Upper lobe of left lung (tissue), 4 donors: ENCODE measurements at regions not wholly inside any gene's neighbourhood (a gene's known extent, or its start where the extent isn't known, plus 50 kb on each side); places are given as distances from the start of the nearest gene placed in this dataset.

Experiments
- CTCF ChIP-seq, 6 experiments: fragments of 450-650 bp in 4 of 6; fragments of 200-600 bp in 2 of 6; sonication (generic) in 2 of 6; IDR thresholded peaks; one replicate each; pipeline ENCODE4 v1.5.1; 2016 to 2019; ENCODE audit warnings: antibody characterized with exemption in 6 of 6
- EP300 ChIP-seq, 4 donors: sonication (generic); formaldehyde crosslinking; IDR thresholded peaks; one replicate each; pipeline ENCODE4 v1.5.1; 2017; ENCODE audit warnings: antibody characterized with exemption in 4 of 4, control low read depth in 2 of 4
- POLR2A ChIP-seq, 4 donors: fragments of 450-650 bp; IDR thresholded peaks; one replicate each; pipeline ENCODE4 v1.5.1; 2016 to 2017; ENCODE audit warnings: antibody characterized with exemption in 4 of 4, mild to moderate bottlenecking in 2 of 4

- no peak for TF ChIP-seq EP300 (IDR thresholded peaks at IDR 0.05)
- TF ChIP-seq CTCF (IDR thresholded peaks at IDR 0.05) = no peak
- TF ChIP-seq POLR2A (IDR thresholded peaks at IDR 0.05) = no peak
Measured at GRCh38 chr6:120913486-120913885, 420.8 kb downstream of the TBC1D32 start.
